ENCODE measurements at regions not wholly inside any gene's neighbourhood (a gene's known extent, or its start where the extent isn't known, plus 50 kb on each side); places are given as distances from the start of the nearest gene placed in this dataset.
A peak's percentile ranks its signal among the peaks of the same experiment; 100 is the strongest.

GRCh38 chr10:33493497-33493896 lies 159.0 kb upstream of the NRP1 start:
- no peaks in the 10 kb centered on the region for H3K4me1 ChIP-seq (ENCODE audit: low read depth, poor library complexity, severe bottlenecking)
- no peak overlapping the region for H3K27ac ChIP-seq
- no peak overlapping the region for H2AFZ ChIP-seq (ENCODE audit: low read depth)
- no peaks in the 10 kb centered on the region for H3K36me3 ChIP-seq (ENCODE audit: insufficient read depth)
- no peaks in the 10 kb centered on the region for H3K79me2 ChIP-seq (ENCODE audit: insufficient read depth, low read depth)
- no peaks in the 10 kb centered on the region for H4K20me1 ChIP-seq (ENCODE audit: insufficient read depth)
- TF ChIP-seq, protein P1, sequence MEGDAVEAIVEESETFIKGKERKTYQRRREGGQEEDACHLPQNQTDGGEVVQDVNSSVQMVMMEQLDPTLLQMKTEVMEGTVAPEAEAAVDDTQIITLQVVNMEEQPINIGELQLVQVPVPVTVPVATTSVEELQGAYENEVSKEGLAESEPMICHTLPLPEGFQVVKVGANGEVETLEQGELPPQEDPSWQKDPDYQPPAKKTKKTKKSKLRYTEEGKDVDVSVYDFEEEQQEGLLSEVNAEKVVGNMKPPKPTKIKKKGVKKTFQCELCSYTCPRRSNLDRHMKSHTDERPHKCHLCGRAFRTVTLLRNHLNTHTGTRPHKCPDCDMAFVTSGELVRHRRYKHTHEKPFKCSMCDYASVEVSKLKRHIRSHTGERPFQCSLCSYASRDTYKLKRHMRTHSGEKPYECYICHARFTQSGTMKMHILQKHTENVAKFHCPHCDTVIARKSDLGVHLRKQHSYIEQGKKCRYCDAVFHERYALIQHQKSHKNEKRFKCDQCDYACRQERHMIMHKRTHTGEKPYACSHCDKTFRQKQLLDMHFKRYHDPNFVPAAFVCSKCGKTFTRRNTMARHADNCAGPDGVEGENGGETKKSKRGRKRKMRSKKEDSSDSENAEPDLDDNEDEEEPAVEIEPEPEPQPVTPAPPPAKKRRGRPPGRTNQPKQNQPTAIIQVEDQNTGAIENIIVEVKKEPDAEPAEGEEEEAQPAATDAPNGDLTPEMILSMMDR (conservative IDR thresholded peaks at IDR 0.05; ENCODE audit: low read depth, low read length): no peak
- H3K4me3 ChIP-seq (IDR thresholded peaks at IDR 0.05; ENCODE audit: insufficient read depth, low read depth, low read length): no peak overlapping the region
- H3K9ac ChIP-seq: no peak overlapping the region
- no peaks in the 10 kb centered on the region for H3K27me3 ChIP-seq (ENCODE audit: insufficient read depth, low read depth)
- H3K4me2 ChIP-seq: no peak overlapping the region

- H2AFZ ChIP-seq (ENCODE audit: low read depth): no peak overlapping the region
- H3K27me3 ChIP-seq (ENCODE audit: insufficient read depth, low read depth): no peaks in the 10 kb centered on the region
- no peak overlapping the region for H3K4me3 ChIP-seq (IDR thresholded peaks at IDR 0.05; ENCODE audit: insufficient read depth, low read depth, low read length)
- H3K9ac ChIP-seq: no peak overlapping the region
- TF ChIP-seq, protein P1 (conservative IDR thresholded peaks at IDR 0.05; ENCODE audit: low read depth, low read length): no peak
- no peaks in the 10 kb centered on the region for H3K4me1 ChIP-seq (ENCODE audit: low read depth, poor library complexity, severe bottlenecking)
- H3K4me2 ChIP-seq: no peak overlapping the region
- H4K20me1 ChIP-seq (ENCODE audit: insufficient read depth): no peaks in the 10 kb centered on the region
- no peaks in the 10 kb centered on the region for H3K36me3 ChIP-seq (ENCODE audit: insufficient read depth)
- no peak overlapping the region for H3K27ac ChIP-seq
- H3K79me2 ChIP-seq (ENCODE audit: insufficient read depth, low read depth): no peaks in the 10 kb centered on the region
These were observed 158.4 kb upstream of the NRP1 start for GRCh38 chr10:33492701-33493345.

GRCh38 chr10:33489501-33490176 lies 155.2 kb upstream of the NRP1 start:
- Histone ChIP-seq H3K9ac (no peak overlapping the region), H3K79me2 (ENCODE audit: insufficient read depth, low read depth) (no peaks in the 10 kb centered on the region), H3K27ac (no peak overlapping the region), H3K36me3 (ENCODE audit: insufficient read depth) (no peaks in the 10 kb centered on the region), H3K27me3 (ENCODE audit: insufficient read depth, low read depth) (no peaks in the 10 kb centered on the region), H3K4me3 (IDR thresholded peaks at IDR 0.05; ENCODE audit: insufficient read depth, low read depth, low read length) (no peak overlapping the region), H3K4me2 (no peak overlapping the region), H4K20me1 (ENCODE audit: insufficient read depth) (no peaks in the 10 kb centered on the region), H2AFZ (ENCODE audit: low read depth) (no peak overlapping the region), H3K4me1 (ENCODE audit: low read depth, poor library complexity, severe bottlenecking) (peaks cover 11% of the 10 kb centered on the region)
- TF ChIP-seq, protein P1 (conservative IDR thresholded peaks at IDR 0.05; ENCODE audit: low read depth, low read length): no peak

GRCh38 chr10:33487014-33487776 lies 152.7 kb upstream of the NRP1 start:
- Histone ChIP-seq H4K20me1 (ENCODE audit: insufficient read depth) (no peaks in the 10 kb centered on the region), H2AFZ (ENCODE audit: low read depth) (peak overlapping the region; percentile 69), H3K9ac (no peak overlapping the region), H3K4me2 (peak overlapping the region; percentile 42), H3K27ac (no peak overlapping the region), H3K79me2 (ENCODE audit: insufficient read depth, low read depth) (no peaks in the 10 kb centered on the region), H3K36me3 (ENCODE audit: insufficient read depth) (no peaks in the 10 kb centered on the region), H3K4me1 (ENCODE audit: low read depth, poor library complexity, severe bottlenecking) (peaks cover 11% of the 10 kb centered on the region), H3K27me3 (ENCODE audit: insufficient read depth, low read depth) (no peaks in the 10 kb centered on the region), H3K4me3 (IDR thresholded peaks at IDR 0.05; ENCODE audit: insufficient read depth, low read depth, low read length) (no peak overlapping the region)
- TF ChIP-seq, protein P1 (conservative IDR thresholded peaks at IDR 0.05; ENCODE audit: low read depth, low read length): no peak

All from KMS-11 (cell line).